Esophagus squamous epithelium (tissue), 5 donors: ENCODE measurements at regions not wholly inside any gene's neighbourhood (a gene's known extent, or its start where the extent isn't known, plus 50 kb on each side); places are given as distances from the start of the nearest gene placed in this dataset.

Experiments
- DNase-seq: peaks from one replicate; lab custom pipeline; 2025; lab: John Stamatoyannopoulos, UW
- H3K27ac ChIP-seq, 4 donors: fragments of 200-600 bp; sonication (generic); one replicate each; pipeline ENCODE4 v1.5.1; 2016 to 2019; ENCODE audit warnings: mild to moderate bottlenecking in 1 of 4
- H3K27me3 ChIP-seq, 4 donors: fragments of 200-600 bp; sonication (generic); 1 replicate in 3 of 4; 2 replicates in 1 of 4; pipeline versions ENCODE4 v1.5.1 to v1.6.0; 2017 to 2021; ENCODE audit warnings: antibody characterized with exemption in 1 of 4
- H3K36me3 ChIP-seq, 3 donors: fragments of 200-600 bp; sonication (generic); one replicate each; pipeline ENCODE4 v1.5.1; 2016 to 2019
- H3K4me1 ChIP-seq, 3 donors: fragments of 200-600 bp; sonication (generic); one replicate each; pipeline ENCODE4 v1.5.1; 2017 to 2019
- H3K4me3 ChIP-seq, 4 donors: fragments of 200-600 bp; sonication (generic); 1 replicate in 3 of 4; 2 replicates in 1 of 4; pipeline ENCODE4 v1.5.1; 2016 to 2019; ENCODE audit warnings: mild to moderate bottlenecking in 2 of 4, moderate library complexity in 1 of 4
- H3K9me3 ChIP-seq, 3 donors: fragments of 200-600 bp; sonication (generic); one replicate each; pipeline ENCODE4 v1.5.1; 2016 to 2019
- CTCF ChIP-seq, 6 experiments: fragments of 450-650 bp in 4 of 6; fragments of 200-600 bp in 2 of 6; sonication (generic) in 2 of 6; IDR thresholded peaks; one replicate each; pipeline ENCODE4 v1.5.1; 2016 to 2019; ENCODE audit warnings: antibody characterized with exemption in 6 of 6, mild to moderate bottlenecking in 4 of 6, moderate library complexity in 4 of 6
- POLR2A ChIP-seq, 4 donors: fragments of 450-650 bp; IDR thresholded peaks; one replicate each; pipeline ENCODE4 v1.6.1; 2017; ENCODE audit warnings: antibody characterized with exemption in 4 of 4, mild to moderate bottlenecking in 4 of 4, moderate library complexity in 3 of 4
- WGBS, 2 donors: methylation state at CpG; one replicate each; pipeline ENCODE4 v1.1.5; 2018; 5-methylcytosine and 5-hydroxymethylcytosine counted together
- intact Hi-C: fragments of 100-400 bp; cut with DNase I; formaldehyde crosslinking; loops from one replicate; pipeline ENCODE4 v1.15.0; 2022
- donor health status: DM: yes; HTN: yes; CAD: no.

- no peaks in the 10 kb centered on the region for H3K27me3 ChIP-seq
- no peak overlapping the region for H3K27ac ChIP-seq
- no peaks in the 10 kb centered on the region for H3K4me1 ChIP-seq
- DNase-seq, result no peak
- WGBS, 2 donors, result 64 to 74% methylated on average over 2 of the region's 2 CpGs
- intact Hi-C loops, result no loop called here
- no peak overlapping the region for H3K4me3 ChIP-seq
- H3K36me3 ChIP-seq, result no peaks in the 10 kb centered on the region
- no peaks in the 10 kb centered on the region for H3K9me3 ChIP-seq
- TF ChIP-seq CTCF (IDR thresholded peaks at IDR 0.05) (no peak), POLR2A (IDR thresholded peaks at IDR 0.05) (no peak)
Observed at GRCh38 chr4:45004326-45004725, 278.0 kb upstream of the GNPDA2 start.

GRCh38 chr4:44996276-44996845 lies 270.0 kb upstream of the GNPDA2 start:
- intact Hi-C loops, result no loop called here
- Histone ChIP-seq H3K27ac (no peak overlapping the region), H3K36me3 (no peaks in the 10 kb centered on the region), H3K4me1 (no peaks in the 10 kb centered on the region), H3K9me3 (no peaks in the 10 kb centered on the region), H3K27me3 (no peaks in the 10 kb centered on the region), H3K4me3 (no peak overlapping the region)
- TF ChIP-seq CTCF (IDR thresholded peaks at IDR 0.05), result no peak
- WGBS, 2 donors, result 63 to 82% methylated on average over 4 of the region's 4 CpGs
- DNase-seq, result no peak

- Histone ChIP-seq H3K36me3 (no peaks in the 10 kb centered on the region), H3K4me1 (no peaks in the 10 kb centered on the region), H3K9me3 (no peaks in the 10 kb centered on the region), H3K4me3 (no peak overlapping the region), H3K27ac (no peak overlapping the region), H3K27me3 (no peaks in the 10 kb centered on the region)
- 52 to 68% methylated on average over 5 of the region's 5 CpGs for WGBS, 2 donors
- no peak for DNase-seq
- TF ChIP-seq CTCF (IDR thresholded peaks at IDR 0.05) (no peak), POLR2A (IDR thresholded peaks at IDR 0.05) (no peak)
- intact Hi-C loops, result no loop called here
Observed at GRCh38 chr4:44988011-44988410, 261.7 kb upstream of the GNPDA2 start.

- TF ChIP-seq POLR2A (IDR thresholded peaks at IDR 0.05) (no peak), CTCF (IDR thresholded peaks at IDR 0.05) (no peak)
- DNase-seq, result no peak
- Histone ChIP-seq H3K27ac (no peak overlapping the region), H3K9me3 (no peaks in the 10 kb centered on the region), H3K36me3 (no peaks in the 10 kb centered on the region), H3K4me3 (no peak overlapping the region), H3K4me1 (no peaks in the 10 kb centered on the region), H3K27me3 (no peaks in the 10 kb centered on the region)
- intact Hi-C loops, result no loop called here
- WGBS, 2 donors, result 62 to 71% methylated on average over 5 of the region's 5 CpGs
Observed at GRCh38 chr4:44985938-44986337, 259.6 kb upstream of the GNPDA2 start.

GRCh38 chr4:44985152-44985551 lies 258.8 kb upstream of the GNPDA2 start:
- no peak for DNase-seq
- intact Hi-C loops, result no loop called here
- Histone ChIP-seq H3K27ac (no peak overlapping the region), H3K9me3 (no peaks in the 10 kb centered on the region), H3K27me3 (no peaks in the 10 kb centered on the region), H3K4me3 (no peak overlapping the region), H3K36me3 (no peaks in the 10 kb centered on the region), H3K4me1 (no peaks in the 10 kb centered on the region)
- 46 to 53% methylated on average over 2 of the region's 2 CpGs for WGBS, 2 donors
- no peak for TF ChIP-seq POLR2A (IDR thresholded peaks at IDR 0.05)
- TF ChIP-seq CTCF (IDR thresholded peaks at IDR 0.05), result no peak
